ENCODE measurements at regions not wholly inside any gene's neighbourhood (a gene's known extent, or its start where the extent isn't known, plus 50 kb on each side); places are given as distances from the start of the nearest gene placed in this dataset.

DNA sequence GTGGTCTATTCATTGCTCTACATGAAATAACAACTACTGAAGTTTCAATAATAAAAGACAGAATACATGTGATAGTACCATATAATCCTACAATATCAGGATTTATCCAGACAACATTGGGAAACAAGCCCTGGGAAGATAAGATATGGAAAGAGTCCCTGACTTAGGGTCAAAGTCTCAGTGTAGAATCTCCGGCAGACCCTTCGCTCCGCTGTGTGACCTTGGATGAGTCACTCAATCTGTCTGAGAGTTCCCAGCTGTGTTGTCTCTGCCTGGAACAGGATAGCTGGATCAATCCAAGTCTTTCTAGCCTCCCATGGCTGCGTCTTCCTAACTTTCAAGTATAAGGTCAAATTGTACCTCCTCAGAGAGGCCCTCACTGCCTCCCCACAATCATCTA, 335.9 kb downstream of the TMEM114 start:
- 91% methylated on average over 4 of the region's 4 CpGs for WGBS
- Histone ChIP-seq H3K9me3 (no peaks in the 10 kb centered on the region), H3K36me3 (no peaks in the 10 kb centered on the region), H3K27ac (replicated peaks in 1 of 4) (no peak overlapping the region), H3K4me3 (no peak overlapping the region), H3K27me3 (no peaks in the 10 kb centered on the region), H3K4me1 (no peaks in the 10 kb centered on the region)
- peak; percentile 81 for DNase-seq (ENCODE audit: extremely low spot score)
- intact Hi-C loops (cut with DNase I) = no loop called here
- TF ChIP-seq, protein P1, sequence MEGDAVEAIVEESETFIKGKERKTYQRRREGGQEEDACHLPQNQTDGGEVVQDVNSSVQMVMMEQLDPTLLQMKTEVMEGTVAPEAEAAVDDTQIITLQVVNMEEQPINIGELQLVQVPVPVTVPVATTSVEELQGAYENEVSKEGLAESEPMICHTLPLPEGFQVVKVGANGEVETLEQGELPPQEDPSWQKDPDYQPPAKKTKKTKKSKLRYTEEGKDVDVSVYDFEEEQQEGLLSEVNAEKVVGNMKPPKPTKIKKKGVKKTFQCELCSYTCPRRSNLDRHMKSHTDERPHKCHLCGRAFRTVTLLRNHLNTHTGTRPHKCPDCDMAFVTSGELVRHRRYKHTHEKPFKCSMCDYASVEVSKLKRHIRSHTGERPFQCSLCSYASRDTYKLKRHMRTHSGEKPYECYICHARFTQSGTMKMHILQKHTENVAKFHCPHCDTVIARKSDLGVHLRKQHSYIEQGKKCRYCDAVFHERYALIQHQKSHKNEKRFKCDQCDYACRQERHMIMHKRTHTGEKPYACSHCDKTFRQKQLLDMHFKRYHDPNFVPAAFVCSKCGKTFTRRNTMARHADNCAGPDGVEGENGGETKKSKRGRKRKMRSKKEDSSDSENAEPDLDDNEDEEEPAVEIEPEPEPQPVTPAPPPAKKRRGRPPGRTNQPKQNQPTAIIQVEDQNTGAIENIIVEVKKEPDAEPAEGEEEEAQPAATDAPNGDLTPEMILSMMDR (IDR thresholded peaks at IDR 0.05) = no peak
- no peak for TF ChIP-seq POLR2A (IDR thresholded peaks at IDR 0.05; ENCODE audit: low read depth)
- TF ChIP-seq POLR2AphosphoS5 (IDR thresholded peaks at IDR 0.05) = no peak
- no peak for TF ChIP-seq EP300 (IDR thresholded peaks at IDR 0.05)

DNA sequence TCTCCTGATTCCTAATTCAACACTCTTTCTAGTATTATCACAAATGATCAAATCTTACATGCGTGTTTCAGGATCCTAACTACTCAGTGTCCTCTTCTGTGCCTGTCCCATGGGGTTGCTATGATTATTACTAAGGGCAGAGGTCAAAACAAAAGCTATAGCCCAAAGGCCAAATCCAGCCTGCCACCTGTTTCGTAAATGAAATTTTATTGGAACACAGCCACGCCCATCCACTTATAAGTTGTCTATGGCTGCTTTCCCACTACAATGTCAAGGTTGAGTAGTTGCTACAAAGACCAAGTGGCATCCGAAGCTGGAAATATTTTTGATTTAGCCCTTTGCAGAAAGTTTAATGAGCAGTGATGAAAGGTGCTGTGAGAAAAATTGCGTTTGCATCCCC, 336.6 kb downstream of the TMEM114 start:
- no peaks in the 10 kb centered on the region for H3K9me3 ChIP-seq
- no peak overlapping the region for H3K27ac ChIP-seq (replicated peaks in 1 of 4)
- no peaks in the 10 kb centered on the region for H3K4me1 ChIP-seq
- H3K36me3 ChIP-seq = no peaks in the 10 kb centered on the region
- H3K4me3 ChIP-seq = no peak overlapping the region
- DNase-seq (ENCODE audit: extremely low spot score) = no peak
- no peaks in the 10 kb centered on the region for H3K27me3 ChIP-seq
- intact Hi-C loops (cut with DNase I) = no loop called here
- no peak for TF ChIP-seq POLR2AphosphoS5 (IDR thresholded peaks at IDR 0.05)
- no peak for TF ChIP-seq POLR2A (IDR thresholded peaks at IDR 0.05; ENCODE audit: low read depth)
- TF ChIP-seq, protein P1 (IDR thresholded peaks at IDR 0.05) = no peak
- TF ChIP-seq EP300 (IDR thresholded peaks at IDR 0.05) = no peak
- WGBS = 84% methylated on average over 5 of the region's 5 CpGs

DNA sequence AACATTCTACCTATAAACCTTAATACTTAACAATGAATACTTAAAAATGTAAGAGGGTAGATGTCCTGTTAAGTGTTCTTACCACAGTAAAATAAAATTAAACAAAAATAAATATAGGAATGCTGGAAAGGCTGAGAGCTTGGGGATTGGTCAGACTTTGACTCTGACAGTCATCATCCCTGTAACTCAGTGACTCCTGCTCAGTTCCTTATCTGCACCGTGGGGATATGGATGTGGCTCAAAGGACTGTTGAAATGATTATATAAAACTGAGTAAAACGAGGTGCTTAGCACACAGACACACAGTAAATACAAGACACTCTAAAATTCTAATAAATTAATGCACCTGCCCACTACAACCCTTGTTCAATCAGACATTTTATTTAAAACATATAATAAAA, 338.6 kb downstream of the TMEM114 start:
- Histone ChIP-seq H3K9me3 (no peaks in the 10 kb centered on the region), H3K36me3 (no peaks in the 10 kb centered on the region), H3K4me3 (no peak overlapping the region), H3K27ac (replicated peaks in 1 of 4) (no peak overlapping the region), H3K4me1 (no peaks in the 10 kb centered on the region), H3K27me3 (no peaks in the 10 kb centered on the region)
- DNase-seq (ENCODE audit: extremely low spot score) = no peak
- no peak for TF ChIP-seq POLR2A (IDR thresholded peaks at IDR 0.05; ENCODE audit: low read depth)
- TF ChIP-seq, protein P1 (IDR thresholded peaks at IDR 0.05) = no peak
- TF ChIP-seq EP300 (IDR thresholded peaks at IDR 0.05) = no peak
- TF ChIP-seq POLR2AphosphoS5 (IDR thresholded peaks at IDR 0.05) = no peak
- 25% methylated on average over 2 of the region's 2 CpGs for WGBS
- intact Hi-C loops (cut with DNase I) = no loop called here

DNA sequence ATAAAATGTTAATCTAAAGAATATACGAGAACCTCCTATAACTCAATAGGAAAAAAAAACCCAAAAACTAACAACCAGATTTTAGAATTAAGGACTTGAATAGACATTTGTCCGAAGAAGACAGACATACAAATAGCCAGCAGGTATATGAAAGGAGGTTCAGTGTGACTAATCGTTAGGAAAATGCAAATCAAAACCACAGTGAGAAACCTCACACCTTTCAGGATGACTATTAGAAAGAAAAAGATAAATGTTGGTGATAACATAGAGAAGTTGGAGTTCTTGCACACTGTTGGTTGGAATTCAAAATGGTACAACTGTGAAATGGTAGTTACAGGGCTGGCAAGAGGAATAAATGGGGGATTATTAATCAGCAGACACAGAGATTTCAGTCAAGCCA, 339.0 kb downstream of the TMEM114 start:
- no peak overlapping the region for H3K4me3 ChIP-seq
- no peak for DNase-seq (ENCODE audit: extremely low spot score)
- 73% methylated on average over 3 of the region's 3 CpGs for WGBS
- H3K27me3 ChIP-seq = no peaks in the 10 kb centered on the region
- H3K36me3 ChIP-seq = no peaks in the 10 kb centered on the region
- no peaks in the 10 kb centered on the region for H3K9me3 ChIP-seq
- H3K4me1 ChIP-seq = no peaks in the 10 kb centered on the region
- no peak for TF ChIP-seq EP300 (IDR thresholded peaks at IDR 0.05)
- no peak for TF ChIP-seq POLR2A (IDR thresholded peaks at IDR 0.05; ENCODE audit: low read depth)
- TF ChIP-seq POLR2AphosphoS5 (IDR thresholded peaks at IDR 0.05) = no peak
- TF ChIP-seq, protein P1 (IDR thresholded peaks at IDR 0.05) = no peak
- no peak overlapping the region for H3K27ac ChIP-seq (replicated peaks in 1 of 4)
- intact Hi-C loops (cut with DNase I) = no loop called here

DNA sequence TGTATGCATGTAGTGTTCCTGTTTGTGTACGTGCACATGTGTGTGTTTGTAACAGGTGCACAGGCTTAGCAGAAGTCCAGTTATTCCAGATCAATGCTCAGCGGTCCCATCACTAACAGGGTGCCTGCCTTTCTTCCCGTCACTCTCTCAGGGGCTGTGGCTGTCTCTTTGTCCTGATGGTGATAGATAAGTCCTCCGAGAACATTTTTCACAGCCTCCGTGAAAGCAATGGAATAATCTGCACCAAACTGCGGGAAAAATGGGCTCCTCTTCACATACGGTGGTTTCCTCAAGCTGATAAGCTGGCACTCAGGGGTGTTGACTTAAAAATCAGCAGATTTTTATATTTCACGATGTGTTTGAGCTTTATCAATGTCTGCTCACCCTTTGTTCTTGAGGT, 342.3 kb downstream of the TMEM114 start:
- H3K27me3 ChIP-seq = peaks cover 0 to 4% (median 0%) of the 10 kb centered on the region in 4 donors
- WGBS = 57% methylated on average over 8 of the region's 8 CpGs
- TF ChIP-seq, protein P1 (IDR thresholded peaks at IDR 0.05) = no peak
- TF ChIP-seq POLR2A (IDR thresholded peaks at IDR 0.05; ENCODE audit: low read depth) (no peak), EP300 (IDR thresholded peaks at IDR 0.05) (no peak), POLR2AphosphoS5 (IDR thresholded peaks at IDR 0.05) (no peak)
- H3K4me3 ChIP-seq = no peak overlapping the region
- DNase-seq (ENCODE audit: extremely low spot score) = peak; percentile 86
- H3K36me3 ChIP-seq = no peaks in the 10 kb centered on the region
- intact Hi-C loops (cut with DNase I) = no loop called here
- H3K4me1 ChIP-seq = no peaks in the 10 kb centered on the region
- no peak overlapping the region for H3K27ac ChIP-seq (replicated peaks in 1 of 4)
- no peaks in the 10 kb centered on the region for H3K9me3 ChIP-seq

All from esophagus muscularis mucosa (tissue), 4 donors.